HEK293T (cell line): ENCODE measurements at regions not wholly inside any gene's neighbourhood (a gene's known extent, or its start where the extent isn't known, plus 50 kb on each side); places are given as distances from the start of the nearest gene placed in this dataset.
"Not testable (repeated sequence)": the region's sequence is repeated elsewhere in the genome, so short reads cannot be mapped to it uniquely, and the experiment has no call there.

ENCODE experiments used
- ARNT ChIP-seq: fragments of 450-650 bp; IDR thresholded peaks from 2 replicates; pipeline ENCODE4 v1.6.1; 2017; ENCODE audit warnings: mild to moderate bottlenecking
- ELF4 ChIP-seq: fragments of 450-650 bp; IDR thresholded peaks from 2 replicates; pipeline ENCODE4 v1.6.1; 2017; ENCODE audit warnings: antibody characterized with exemption
- FOXA1 ChIP-seq: fragments of 450-650 bp; IDR thresholded peaks from 2 replicates; pipeline ENCODE4 v1.6.1; 2016; ENCODE audit warnings: mild to moderate bottlenecking
- FOXK2 ChIP-seq: fragments of 450-650 bp; IDR thresholded peaks from 2 replicates; pipeline ENCODE4 v1.6.1; 2016; ENCODE audit warnings: mild to moderate bottlenecking
- FOXM1 ChIP-seq: fragments of 450-650 bp; IDR thresholded peaks from 2 replicates; pipeline ENCODE4 v1.6.1; 2017; ENCODE audit warnings: mild to moderate bottlenecking, borderline replicate concordance
- LEF1 ChIP-seq: fragments of 450-650 bp; IDR thresholded peaks from 2 replicates; pipeline ENCODE4 v1.6.1; 2017; ENCODE audit warnings: mild to moderate bottlenecking, borderline replicate concordance
- NFRKB ChIP-seq: fragments of 450-650 bp; IDR thresholded peaks from 2 replicates; pipeline ENCODE4 v1.6.1; 2016; ENCODE audit warnings: mild to moderate bottlenecking, moderate library complexity
- SP1 ChIP-seq: fragments of 450-650 bp; IDR thresholded peaks from 2 replicates; pipeline ENCODE4 v1.6.1; 2017

- not testable (repeated sequence) for TF ChIP-seq NFRKB, ARNT, SP1, FOXA1, LEF1, FOXK2, FOXM1, ELF4
Observed at GRCh38 chr1:192465221-192465620, 110.4 kb upstream of the RGS1 start.
